ENCODE measurements at regions not wholly inside any gene's neighbourhood (a gene's known extent, or its start where the extent isn't known, plus 50 kb on each side); places are given as distances from the start of the nearest gene placed in this dataset.
"Not testable (repeated sequence)": the region's sequence is repeated elsewhere in the genome, so short reads cannot be mapped to it uniquely, and the experiment has no call there.

DNA sequence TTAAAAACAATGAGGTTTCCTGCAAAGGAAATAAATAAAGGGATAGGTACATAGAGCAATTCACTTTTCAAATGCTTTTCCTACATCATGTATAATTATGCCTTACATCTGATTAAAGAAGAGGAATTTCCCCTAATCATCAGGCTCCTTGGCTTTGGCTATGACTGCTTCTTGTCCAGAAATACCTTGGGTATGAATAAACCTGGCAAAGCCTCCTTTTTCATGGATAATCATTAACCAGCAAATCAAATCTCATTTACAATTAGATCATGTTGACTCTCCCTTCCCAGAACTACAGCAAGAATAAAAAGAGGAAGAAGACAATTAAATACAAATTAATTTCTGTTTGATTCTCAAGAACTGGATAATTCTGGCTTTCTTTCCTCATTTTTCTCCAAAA lies 58.0 kb upstream of the CD2AP start:
- TF ChIP-seq, protein P1, sequence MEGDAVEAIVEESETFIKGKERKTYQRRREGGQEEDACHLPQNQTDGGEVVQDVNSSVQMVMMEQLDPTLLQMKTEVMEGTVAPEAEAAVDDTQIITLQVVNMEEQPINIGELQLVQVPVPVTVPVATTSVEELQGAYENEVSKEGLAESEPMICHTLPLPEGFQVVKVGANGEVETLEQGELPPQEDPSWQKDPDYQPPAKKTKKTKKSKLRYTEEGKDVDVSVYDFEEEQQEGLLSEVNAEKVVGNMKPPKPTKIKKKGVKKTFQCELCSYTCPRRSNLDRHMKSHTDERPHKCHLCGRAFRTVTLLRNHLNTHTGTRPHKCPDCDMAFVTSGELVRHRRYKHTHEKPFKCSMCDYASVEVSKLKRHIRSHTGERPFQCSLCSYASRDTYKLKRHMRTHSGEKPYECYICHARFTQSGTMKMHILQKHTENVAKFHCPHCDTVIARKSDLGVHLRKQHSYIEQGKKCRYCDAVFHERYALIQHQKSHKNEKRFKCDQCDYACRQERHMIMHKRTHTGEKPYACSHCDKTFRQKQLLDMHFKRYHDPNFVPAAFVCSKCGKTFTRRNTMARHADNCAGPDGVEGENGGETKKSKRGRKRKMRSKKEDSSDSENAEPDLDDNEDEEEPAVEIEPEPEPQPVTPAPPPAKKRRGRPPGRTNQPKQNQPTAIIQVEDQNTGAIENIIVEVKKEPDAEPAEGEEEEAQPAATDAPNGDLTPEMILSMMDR (IDR thresholded peaks at IDR 0.05): no peak
- TF ChIP-seq EP300 (IDR thresholded peaks at IDR 0.05): no peak
- TF ChIP-seq POLR2A (IDR thresholded peaks at IDR 0.05): no peak
- TF ChIP-seq POLR2AphosphoS5 (IDR thresholded peaks at IDR 0.05): no peak
- Histone ChIP-seq H3K4me3 (no peak overlapping the region), H3K27ac (no peak overlapping the region), H3K4me1 (peaks cover 0 to 2% (median 0%) of the 10 kb centered on the region in 3 donors), H3K27me3 (no peaks in the 10 kb centered on the region), H3K9me3 (no peaks in the 10 kb centered on the region), H3K36me3 (no peaks in the 10 kb centered on the region)
- ATAC-seq: no peak

DNA sequence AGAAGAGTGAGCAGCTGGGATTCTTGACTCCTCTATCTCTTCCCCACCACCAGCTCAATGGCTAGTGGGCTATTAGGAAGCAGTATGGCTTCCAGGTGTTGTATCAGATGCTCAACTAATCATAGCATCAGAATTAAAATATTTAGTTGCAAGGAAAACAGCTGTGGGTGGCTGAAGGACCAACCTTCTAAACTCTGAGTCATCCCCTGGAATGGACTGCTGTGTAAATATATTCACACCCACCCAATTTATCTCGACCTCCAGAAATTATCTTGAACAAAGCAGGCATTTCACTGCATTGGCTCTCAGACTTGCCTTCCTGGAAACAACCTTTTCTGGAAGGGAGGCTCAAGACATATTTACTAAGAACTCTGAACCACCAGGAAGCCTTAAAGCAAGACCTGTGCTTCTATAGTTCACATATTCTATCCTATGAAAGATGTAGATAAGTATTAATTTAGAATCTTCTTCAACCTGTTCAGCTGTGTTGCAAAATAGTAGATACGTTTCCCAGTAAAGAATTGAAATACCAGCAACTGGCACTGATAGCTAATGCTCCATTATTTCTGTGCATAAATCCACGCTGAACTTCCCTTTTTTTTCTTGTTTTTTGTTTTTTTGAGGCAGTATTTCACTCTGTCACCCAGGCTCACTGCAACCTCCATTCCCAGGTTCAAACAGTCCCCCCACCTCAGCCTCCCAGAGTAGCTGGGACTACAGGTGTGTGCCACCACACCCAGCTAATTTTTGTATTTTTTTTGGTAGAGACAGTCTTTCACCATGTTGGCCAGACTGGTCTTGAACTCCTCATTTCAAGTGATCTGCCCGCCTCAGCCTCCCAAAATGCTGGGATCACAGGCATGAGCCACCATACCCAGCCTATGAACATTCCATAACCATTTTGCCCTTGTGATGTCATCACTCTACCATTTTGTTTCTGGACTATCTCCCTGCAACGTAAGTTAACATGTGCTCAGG lies 56.9 kb upstream of the CD2AP start:
- no peak for ATAC-seq
- no peaks in the 10 kb centered on the region for H3K27me3 ChIP-seq
- H3K27ac ChIP-seq: no peak overlapping the region
- no peaks in the 10 kb centered on the region for H3K9me3 ChIP-seq
- no peaks in the 10 kb centered on the region for H3K36me3 ChIP-seq
- no peak overlapping the region for H3K4me3 ChIP-seq
- H3K4me1 ChIP-seq: no peaks in the 10 kb centered on the region
- TF ChIP-seq POLR2A (IDR thresholded peaks at IDR 0.05) (no peak), EP300 (IDR thresholded peaks at IDR 0.05) (no peak), POLR2AphosphoS5 (IDR thresholded peaks at IDR 0.05) (no peak)
- TF ChIP-seq, protein P1 (IDR thresholded peaks at IDR 0.05): no peak
- 73 to 82% methylated on average over 4 to 5 of the region's 5 CpGs for WGBS, 2 donors (ENCODE audit: low coverage in 1 of 2)

DNA sequence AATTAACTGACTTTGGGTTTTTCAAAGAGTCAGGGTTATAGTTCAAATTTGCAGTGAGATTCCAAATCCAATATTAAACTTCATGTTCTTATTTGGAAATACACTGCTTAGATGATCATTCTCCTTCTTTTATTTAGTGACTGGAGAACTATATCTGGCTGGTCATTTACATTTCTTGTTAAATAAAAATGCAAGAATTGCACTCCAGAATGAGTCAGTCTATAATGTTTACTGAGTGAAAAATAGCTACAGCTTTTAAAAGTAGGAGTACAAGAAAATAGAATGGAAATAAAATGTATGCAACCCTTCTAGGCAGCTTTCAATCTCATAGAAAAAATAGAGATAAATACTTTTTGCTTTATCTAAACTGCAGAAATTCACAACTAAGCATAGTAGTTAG lies 54.5 kb upstream of the CD2AP start:
- no peak overlapping the region for H3K27ac ChIP-seq
- H3K36me3 ChIP-seq: no peaks in the 10 kb centered on the region
- no peak for ATAC-seq
- H3K4me1 ChIP-seq: no peaks in the 10 kb centered on the region
- TF ChIP-seq EP300 (IDR thresholded peaks at IDR 0.05): no peak
- TF ChIP-seq, protein P1 (IDR thresholded peaks at IDR 0.05): no peak
- TF ChIP-seq POLR2AphosphoS5 (IDR thresholded peaks at IDR 0.05): no peak
- TF ChIP-seq POLR2A (IDR thresholded peaks at IDR 0.05): no peak
- H3K4me3 ChIP-seq: no peak overlapping the region
- no peaks in the 10 kb centered on the region for H3K27me3 ChIP-seq
- peaks cover 0 to 2% (median 0%) of the 10 kb centered on the region in 3 donors for H3K9me3 ChIP-seq

DNA sequence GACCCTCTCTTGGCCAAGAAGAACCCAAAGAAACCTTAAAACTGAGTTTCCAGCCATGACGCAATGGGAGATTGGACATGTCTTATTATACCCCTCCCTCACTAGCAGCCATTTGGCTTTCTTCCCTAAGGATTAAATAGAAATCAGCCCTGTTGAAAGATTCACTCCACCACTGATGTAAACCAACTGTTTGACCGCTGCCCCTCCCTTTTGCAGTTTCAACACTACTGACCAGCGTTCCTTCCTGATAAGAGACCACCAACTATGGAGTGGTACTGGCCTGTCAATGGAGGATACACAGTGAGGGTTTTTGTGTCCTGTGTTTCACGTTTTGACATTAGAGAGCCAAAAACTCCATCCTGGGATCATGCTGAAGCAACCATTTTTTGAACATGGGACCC lies 53.2 kb upstream of the CD2AP start:
- no peak overlapping the region for H3K27ac ChIP-seq
- ATAC-seq: no peak
- TF ChIP-seq, protein P1 (IDR thresholded peaks at IDR 0.05): no peak
- TF ChIP-seq POLR2AphosphoS5 (IDR thresholded peaks at IDR 0.05) (no peak), POLR2A (IDR thresholded peaks at IDR 0.05) (no peak), EP300 (IDR thresholded peaks at IDR 0.05) (no peak)
- H3K27me3 ChIP-seq: no peaks in the 10 kb centered on the region
- H3K9me3 ChIP-seq: peaks cover 0 to 15% (median 0%) of the 10 kb centered on the region in 3 donors
- H3K4me1 ChIP-seq: no peaks in the 10 kb centered on the region
- H3K36me3 ChIP-seq: no peaks in the 10 kb centered on the region
- WGBS, 2 donors (ENCODE audit: low coverage in 1 of 2): 23 to 60% methylated on average over 2 to 4 of the region's 4 CpGs
- no peak overlapping the region for H3K4me3 ChIP-seq

DNA sequence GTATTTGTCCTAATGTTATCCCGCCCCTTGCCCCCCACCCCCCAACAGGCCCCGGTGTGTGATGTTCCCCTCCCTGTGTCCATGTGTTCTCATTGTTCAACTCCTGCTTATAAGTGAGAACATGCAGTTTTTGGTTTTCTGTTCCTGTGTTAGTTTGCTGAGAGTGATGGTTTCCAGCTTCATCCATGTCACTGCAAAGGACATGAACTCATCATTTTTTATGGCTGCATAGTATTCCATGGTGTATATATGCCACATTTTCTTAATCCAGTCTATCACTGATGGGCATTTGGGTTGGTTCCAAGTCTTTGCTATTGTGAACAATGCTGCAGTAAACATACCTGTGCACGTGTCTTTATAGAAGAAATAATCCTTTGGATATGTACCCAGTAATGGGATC lies 51.9 kb upstream of the CD2AP start:
- not testable (repeated sequence) for H3K27me3 ChIP-seq, H3K36me3 ChIP-seq, H3K4me3 ChIP-seq, H3K27ac ChIP-seq, H3K4me1 ChIP-seq, ATAC-seq
- 80 to 100% methylated on average over 1 of the region's 3 CpGs for WGBS, 2 donors (ENCODE audit: low coverage in 1 of 2)
- H3K9me3 ChIP-seq: peaks cover 0 to 25% (median 0%) of the 10 kb centered on the region in 3 donors
